H9 (cell line): ENCODE measurements at regions not wholly inside any gene's neighbourhood (a gene's known extent, or its start where the extent isn't known, plus 50 kb on each side); places are given as distances from the start of the nearest gene placed in this dataset.

Experiments used
- DNase-seq: peaks from one replicate; pipeline ENCODE4 v3.0.0-alpha.2; 2017
- H2AFZ ChIP-seq: one replicate; pipeline ENCODE4 v1.6.1; 2013; ENCODE audit warnings: mild to moderate bottlenecking, low read length, control low read depth, moderate library complexity
- H2AK5ac ChIP-seq: 2 replicates; pipeline ENCODE4 v1.6.1; 2013; ENCODE audit warnings: low read length, control low read depth, mixed read lengths; ENCODE audit not compliant: insufficient read length
- H2BK120ac ChIP-seq: one replicate; pipeline ENCODE4 v1.6.1; 2013; ENCODE audit warnings: low read depth, mild to moderate bottlenecking, low read length, control low read depth, inconsistent platforms; ENCODE audit not compliant: poor library complexity, severe bottlenecking
- H2BK12ac ChIP-seq: 2 replicates; pipeline ENCODE4 v1.6.1; 2013; ENCODE audit warnings: low read length, control low read depth, mixed read lengths, low read depth; ENCODE audit not compliant: insufficient read length
- H2BK15ac ChIP-seq: 2 replicates; pipeline ENCODE4 v1.6.1; 2013; ENCODE audit warnings: low read depth, low read length, control low read depth
- H2BK20ac ChIP-seq: one replicate; pipeline ENCODE4 v1.6.1; 2013; ENCODE audit warnings: low read depth, mild to moderate bottlenecking, low read length, control low read depth, inconsistent platforms; ENCODE audit not compliant: poor library complexity, severe bottlenecking
- H2BK5ac ChIP-seq: 2 replicates; pipeline ENCODE4 v1.6.1; 2013; ENCODE audit warnings: low read length, control low read depth, mixed read lengths; ENCODE audit not compliant: insufficient read length
- H3K14ac ChIP-seq: 2 replicates; pipeline ENCODE4 v1.6.1; 2013; ENCODE audit warnings: low read length, control low read depth; ENCODE audit not compliant: insufficient read depth
- H3K18ac ChIP-seq: 2 replicates; pipeline ENCODE4 v1.6.1; 2013; ENCODE audit warnings: low read depth, mild to moderate bottlenecking, mixed read lengths, low read length, control low read depth; ENCODE audit not compliant: insufficient read length
- H3K23ac ChIP-seq: 2 replicates; pipeline ENCODE4 v1.6.1; 2013; ENCODE audit warnings: low read length, control low read depth, mixed read lengths, low read depth; ENCODE audit not compliant: insufficient read length
- H3K23me2 ChIP-seq: 2 replicates; pipeline ENCODE4 v1.6.1; 2013; ENCODE audit warnings: low read depth, mild to moderate bottlenecking, mixed read lengths, low read length, control low read depth; ENCODE audit not compliant: insufficient read length, poor library complexity, severe bottlenecking
- H3K27ac ChIP-seq: 2 replicates; pipeline ENCODE4 v1.5.1; 2013; ENCODE audit warnings: low read length, control low read depth, mixed read lengths, low read depth; ENCODE audit not compliant: insufficient read length
- H3K27me3 ChIP-seq: 2 replicates; pipeline ENCODE4 v1.6.1; 2013; ENCODE audit warnings: low read length, control low read depth, inconsistent platforms; ENCODE audit not compliant: insufficient read depth
- H3K4ac ChIP-seq: 2 replicates; pipeline ENCODE4 v1.6.1; 2013; ENCODE audit warnings: low read depth, mild to moderate bottlenecking, control low read depth, inconsistent platforms, low read length, moderate library complexity
- H3K4me1 ChIP-seq: 2 replicates; pipeline ENCODE4 v1.6.1; 2013; ENCODE audit warnings: low read length, control low read depth, inconsistent platforms; ENCODE audit not compliant: insufficient read depth
- H3K4me2 ChIP-seq: 2 replicates; pipeline ENCODE4 v1.6.1; 2013; ENCODE audit warnings: low read length, control low read depth, mixed read lengths; ENCODE audit not compliant: insufficient read length, insufficient read depth
- H3K56ac ChIP-seq: 2 replicates; pipeline ENCODE4 v1.6.1; 2013; ENCODE audit warnings: low read depth, mild to moderate bottlenecking, mixed read lengths, low read length, control low read depth; ENCODE audit not compliant: insufficient read length
- H3K79me1 ChIP-seq: 2 replicates; pipeline ENCODE4 v1.6.1; 2013; ENCODE audit warnings: low read depth, mild to moderate bottlenecking, moderate library complexity, low read length, control low read depth, inconsistent platforms; ENCODE audit not compliant: insufficient read depth, poor library complexity, severe bottlenecking
- H3K79me2 ChIP-seq: 2 replicates; pipeline ENCODE4 v1.6.1; 2013; ENCODE audit warnings: low read length, control low read depth, inconsistent platforms; ENCODE audit not compliant: insufficient read depth
- H3K9ac ChIP-seq: 2 replicates; pipeline ENCODE4 v1.6.1; 2013; ENCODE audit warnings: low read length, control low read depth, mixed read lengths; ENCODE audit not compliant: insufficient read length; ENCODE audit errors: extremely low read depth
- H3K9me3 ChIP-seq: one replicate; pipeline ENCODE4 v1.6.1; 2013; ENCODE audit warnings: low read depth, low read length, inconsistent platforms; ENCODE audit not compliant: control insufficient read depth
- H3T11ph ChIP-seq: one replicate; pipeline ENCODE4 v1.6.1; 2013; ENCODE audit warnings: mild to moderate bottlenecking, low read length, control low read depth, inconsistent platforms
- H4K20me1 ChIP-seq: one replicate; pipeline ENCODE4 v1.6.1; 2013; ENCODE audit not compliant: control insufficient read depth, insufficient read length, insufficient read depth
- H4K5ac ChIP-seq: 2 replicates; pipeline ENCODE4 v1.6.1; 2013; ENCODE audit warnings: low read depth, mild to moderate bottlenecking, mixed read lengths, low read length, control low read depth; ENCODE audit not compliant: insufficient read length
- H4K8ac ChIP-seq: replicated peaks from 2 replicates; pipeline ENCODE4 v1.6.1; 2013; ENCODE audit warnings: low read length, control low read depth, mixed read lengths, low read depth; ENCODE audit not compliant: insufficient read length
- H4K91ac ChIP-seq: 2 replicates; pipeline ENCODE4 v1.6.1; 2013; ENCODE audit warnings: low read depth, mild to moderate bottlenecking, moderate library complexity, mixed read lengths, low read length, control low read depth; ENCODE audit not compliant: insufficient read length
- H3K27ac Mint-ChIP-seq, 3 experiments: 2 replicates in 2 of 3; 3 replicates in 1 of 3; pipeline ENCODE4 v1.8.0; 2020 to 2021; ENCODE audit warnings: mixed read lengths in 3 of 3, mild to moderate bottlenecking in 1 of 3, moderate library complexity in 1 of 3
- H3K27me3 Mint-ChIP-seq: 2 replicates; pipeline ENCODE4 v1.8.0; 2021; ENCODE audit warnings: low read depth, mild to moderate bottlenecking, moderate library complexity, mixed read lengths
- H3K36me3 Mint-ChIP-seq, 3 experiments: 2 replicates in 2 of 3; 3 replicates in 1 of 3; pipeline ENCODE4 v1.8.0; 2020 to 2021; ENCODE audit warnings: low read depth in 3 of 3, mixed read lengths in 3 of 3; ENCODE audit not compliant: insufficient read depth in 1 of 3
- H3K4me1 Mint-ChIP-seq, 2 experiments: 2 replicates each; pipeline ENCODE4 v1.8.0; 2020; ENCODE audit warnings: mixed read lengths in 2 of 2
- H3K4me3 Mint-ChIP-seq, 2 experiments: 2 replicates in 1 of 2; 3 replicates in 1 of 2; pipeline ENCODE4 v1.8.0; 2020 to 2021; ENCODE audit warnings: mild to moderate bottlenecking in 2 of 2, mixed read lengths in 2 of 2, moderate library complexity in 1 of 2
- H3K9me3 Mint-ChIP-seq, 2 experiments: 2 replicates in 1 of 2; 3 replicates in 1 of 2; pipeline ENCODE4 v1.8.0; 2020; ENCODE audit warnings: mild to moderate bottlenecking in 2 of 2, mixed read lengths in 2 of 2, moderate library complexity in 1 of 2
- CTCF ChIP-seq: fragments of 200-600 bp; sonication (generic); conservative IDR thresholded peaks from 3 replicates; pipeline ENCODE4 v1.8.0; 2021; ENCODE audit warnings: antibody characterized with exemption, mild to moderate bottlenecking
- WGBS: extraction: QIAGEN DNeasy Blood & Tissue Kit; methylation state at CpG from one replicate; pipeline ENCODE4 v1.1.7; 2013; ENCODE audit warnings: missing lambda C conversion rate, low lambda C conversion rate, mixed read lengths; ENCODE audit not compliant: insufficient read length; ENCODE audit errors: extremely low coverage; 5-methylcytosine and 5-hydroxymethylcytosine counted together

- Histone ChIP-seq H2BK15ac (no peak overlapping the region), H3K23ac (no peak overlapping the region), H2AFZ (no peak overlapping the region), H2AK5ac (no peak overlapping the region), H4K91ac (no peak overlapping the region), H3K9me3 (no peaks in the 10 kb centered on the region), H3K14ac (no peak overlapping the region), H3K9ac (no peak overlapping the region), H3K4ac (no peak overlapping the region), H3K18ac (no peak overlapping the region), H3T11ph (no peak overlapping the region), H3K56ac (no peak overlapping the region), H4K8ac (no peak overlapping the region), H4K5ac (no peak overlapping the region), H2BK120ac (no peak overlapping the region), H2BK20ac (no peak overlapping the region), H3K79me2 (no peaks in the 10 kb centered on the region), H3K27me3 (no peaks in the 10 kb centered on the region), H3K23me2 (no peaks in the 10 kb centered on the region), H3K4me1 (no peaks in the 10 kb centered on the region; the same call in 1 of the 2 replicates), H3K4me2 (no peak overlapping the region), H2BK5ac (no peak overlapping the region), H4K20me1 (no peaks in the 10 kb centered on the region), H3K27ac (no peak overlapping the region), H3K79me1 (no peaks in the 10 kb centered on the region), H2BK12ac (no peak overlapping the region)
- H3K27me3 Mint-ChIP-seq = peaks cover 4% of the 10 kb centered on the region; the same call in 1 of the 2 replicates
- peak; percentile 56 for DNase-seq
- H3K9me3 Mint-ChIP-seq = peaks cover 0 to 5% of the 10 kb centered on the region in 2 experiments; a peak in 4 of 5 replicates
- H3K4me3 Mint-ChIP-seq = no peak overlapping the region
- no peaks in the 10 kb centered on the region for H3K4me1 Mint-ChIP-seq
- H3K27ac Mint-ChIP-seq = no peak overlapping the region
- peaks cover 0 to 2% (median 0%) of the 10 kb centered on the region in 3 experiments; a peak in 1 of 7 replicates for H3K36me3 Mint-ChIP-seq
- peak; percentile 70 for TF ChIP-seq CTCF
- no CpG with 5 or more reads among the region's 5 CpGs for WGBS
Observed at GRCh38 chr9:90726215-90726614, 75.4 kb upstream of the SYK start.
